ENCODE measurements at regions not wholly inside any gene's neighbourhood (a gene's known extent, or its start where the extent isn't known, plus 50 kb on each side); places are given as distances from the start of the nearest gene placed in this dataset.

DNA sequence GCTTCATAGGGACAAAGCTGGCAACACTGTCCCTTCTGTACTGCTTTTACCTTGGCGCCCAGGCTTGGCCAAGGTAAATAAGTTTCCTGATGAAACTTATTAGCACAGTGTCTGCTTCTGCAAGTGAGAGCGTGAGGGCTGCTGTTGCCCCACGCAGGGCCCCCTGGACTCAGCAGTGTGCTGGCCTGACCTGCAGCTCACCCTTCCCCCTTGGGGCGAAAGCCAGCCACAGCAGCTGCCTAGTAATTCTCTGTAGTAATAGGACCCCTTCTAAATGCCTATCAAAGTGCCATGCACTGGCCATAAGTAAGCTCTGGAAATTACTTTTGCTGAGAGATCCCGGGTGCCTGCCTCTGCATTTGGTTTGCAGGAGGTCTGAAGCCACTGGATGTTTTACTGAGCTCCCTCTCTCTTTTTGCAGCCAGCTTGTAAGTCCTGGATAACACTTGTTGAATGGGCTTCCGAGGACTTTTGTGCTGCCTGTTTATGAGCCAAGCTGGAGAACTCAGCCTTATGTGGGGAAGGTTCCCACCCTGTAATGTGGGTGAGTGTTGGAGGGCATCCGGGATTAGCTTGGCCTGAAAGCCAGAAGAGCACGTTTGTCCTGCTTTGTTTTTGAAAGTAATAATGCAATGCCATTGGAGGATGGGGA, 293.9 kb downstream of the C7orf25 start:
- TF ChIP-seq, protein P1, sequence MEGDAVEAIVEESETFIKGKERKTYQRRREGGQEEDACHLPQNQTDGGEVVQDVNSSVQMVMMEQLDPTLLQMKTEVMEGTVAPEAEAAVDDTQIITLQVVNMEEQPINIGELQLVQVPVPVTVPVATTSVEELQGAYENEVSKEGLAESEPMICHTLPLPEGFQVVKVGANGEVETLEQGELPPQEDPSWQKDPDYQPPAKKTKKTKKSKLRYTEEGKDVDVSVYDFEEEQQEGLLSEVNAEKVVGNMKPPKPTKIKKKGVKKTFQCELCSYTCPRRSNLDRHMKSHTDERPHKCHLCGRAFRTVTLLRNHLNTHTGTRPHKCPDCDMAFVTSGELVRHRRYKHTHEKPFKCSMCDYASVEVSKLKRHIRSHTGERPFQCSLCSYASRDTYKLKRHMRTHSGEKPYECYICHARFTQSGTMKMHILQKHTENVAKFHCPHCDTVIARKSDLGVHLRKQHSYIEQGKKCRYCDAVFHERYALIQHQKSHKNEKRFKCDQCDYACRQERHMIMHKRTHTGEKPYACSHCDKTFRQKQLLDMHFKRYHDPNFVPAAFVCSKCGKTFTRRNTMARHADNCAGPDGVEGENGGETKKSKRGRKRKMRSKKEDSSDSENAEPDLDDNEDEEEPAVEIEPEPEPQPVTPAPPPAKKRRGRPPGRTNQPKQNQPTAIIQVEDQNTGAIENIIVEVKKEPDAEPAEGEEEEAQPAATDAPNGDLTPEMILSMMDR (IDR thresholded peaks at IDR 0.05; ENCODE audit: low read depth, low read length, missing control alignments) = no peak
- DNase-seq (ENCODE audit: extremely low read depth, low read depth) = no peak
- H3K4me3 ChIP-seq (replicated peaks; ENCODE audit: low read depth, low read length) = no peak overlapping the region

DNA sequence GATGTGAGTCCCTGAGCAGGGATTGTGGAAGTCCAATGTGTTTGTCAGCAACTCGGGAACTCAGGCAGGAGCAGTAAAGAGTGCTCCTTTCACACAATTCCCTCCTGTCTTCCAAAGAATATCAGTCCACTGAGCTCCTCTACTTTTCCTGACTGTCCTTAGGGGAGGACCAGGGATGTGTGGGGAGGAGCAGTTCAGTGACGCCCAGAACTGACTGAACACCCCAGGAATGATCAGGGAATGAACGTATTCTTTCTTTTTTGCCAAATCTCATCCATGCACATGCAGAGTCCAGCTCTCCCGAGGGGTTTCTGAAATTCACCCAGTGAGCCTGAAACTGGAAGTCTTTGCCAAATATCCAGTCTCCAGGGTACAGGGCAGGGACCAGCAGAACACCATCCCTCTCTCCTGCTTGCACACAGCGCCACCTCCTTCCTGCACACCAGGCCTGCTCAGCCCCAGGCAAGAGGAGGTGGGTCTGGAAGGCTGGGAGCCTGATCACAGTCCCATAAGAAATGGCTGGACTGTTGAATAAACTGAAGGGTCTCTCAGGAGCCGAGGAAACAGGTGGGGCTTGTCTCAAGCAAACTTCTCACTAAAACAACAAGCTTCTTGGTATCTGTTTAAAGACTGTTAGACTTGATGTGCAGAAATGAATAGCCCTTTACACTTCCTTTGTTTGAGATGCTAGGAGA, 294.7 kb downstream of the C7orf25 start:
- no peak for DNase-seq (ENCODE audit: extremely low read depth, low read depth)
- TF ChIP-seq, protein P1 (IDR thresholded peaks at IDR 0.05; ENCODE audit: low read depth, low read length, missing control alignments) = no peak
- no peak overlapping the region for H3K4me3 ChIP-seq (replicated peaks; ENCODE audit: low read depth, low read length)

DNA sequence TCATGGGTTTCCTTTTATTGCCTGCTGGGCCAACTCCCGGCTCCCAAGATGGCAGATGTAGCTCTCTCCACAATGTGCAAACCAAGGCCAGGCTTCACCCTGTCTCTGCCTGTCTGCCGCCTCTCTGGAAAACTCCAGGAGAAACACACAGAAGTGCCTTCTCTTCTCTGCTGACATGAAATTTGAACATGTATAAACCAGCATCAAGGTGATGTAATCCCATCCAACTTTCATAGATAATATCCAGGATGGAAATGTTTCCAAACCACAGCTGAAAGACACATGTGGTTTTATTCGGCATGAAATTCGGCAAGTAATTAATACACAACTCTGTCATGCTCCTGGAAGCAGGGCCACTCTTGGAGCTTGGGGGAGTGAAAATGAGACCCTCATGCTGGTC, 297.2 kb downstream of the C7orf25 start:
- TF ChIP-seq, protein P1 (IDR thresholded peaks at IDR 0.05; ENCODE audit: low read depth, low read length, missing control alignments) = no peak
- no peak overlapping the region for H3K4me3 ChIP-seq (replicated peaks; ENCODE audit: low read depth, low read length)
- DNase-seq (ENCODE audit: extremely low read depth, low read depth) = no peak

DNA sequence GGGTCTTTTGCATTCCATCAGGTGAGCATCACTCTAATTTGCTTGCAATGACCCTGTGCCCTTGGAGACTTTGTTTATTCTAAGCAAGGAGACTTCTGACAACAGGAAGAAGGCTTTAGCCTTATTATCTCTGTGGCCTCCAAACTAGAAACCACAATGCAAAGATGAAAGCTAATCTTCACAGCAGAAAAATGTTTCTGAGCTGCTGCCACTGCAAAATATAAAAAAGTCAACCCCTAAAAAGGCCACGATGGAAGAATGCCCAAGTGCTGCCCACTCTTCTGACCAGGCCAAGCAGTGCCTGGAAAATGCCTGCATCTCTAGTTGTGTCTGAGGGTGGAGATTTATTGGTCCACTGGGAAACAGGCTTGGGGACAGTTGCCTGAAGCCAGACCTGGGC, 299.9 kb downstream of the C7orf25 start:
- DNase-seq (ENCODE audit: extremely low read depth, low read depth) = no peak
- TF ChIP-seq, protein P1 (IDR thresholded peaks at IDR 0.05; ENCODE audit: low read depth, low read length, missing control alignments) = no peak
- no peak overlapping the region for H3K4me3 ChIP-seq (replicated peaks; ENCODE audit: low read depth, low read length)

DNA sequence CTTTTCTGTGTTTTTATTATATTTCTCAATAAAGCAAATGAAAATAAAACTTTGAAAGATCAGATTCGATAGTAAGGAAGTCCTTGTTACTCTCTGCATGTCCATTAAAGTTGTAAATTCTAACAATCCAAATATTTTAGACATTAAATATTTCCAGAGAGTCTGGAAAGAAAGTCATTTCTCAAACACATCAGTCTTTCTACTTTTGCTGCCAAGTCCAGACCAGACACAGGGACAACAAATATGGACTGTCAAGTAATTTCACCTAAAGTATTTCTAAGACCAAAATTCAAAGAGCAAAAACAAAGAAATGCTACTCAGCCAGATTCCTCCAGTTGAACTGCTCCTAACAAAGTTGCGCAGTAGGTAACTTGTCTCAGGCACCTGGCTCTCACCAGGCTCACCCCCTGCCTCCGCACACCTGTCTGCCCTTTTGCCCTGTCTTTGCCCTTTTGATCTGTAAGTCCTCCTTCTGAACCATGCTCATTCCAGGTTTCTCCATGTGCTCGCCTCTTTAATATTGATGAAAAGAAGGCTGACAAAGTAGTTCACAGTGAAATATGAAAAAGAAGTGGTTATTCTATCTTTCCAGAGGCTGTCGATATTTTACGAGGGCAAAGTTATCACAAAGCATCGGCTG, 300.5 kb downstream of the C7orf25 start:
- H3K4me3 ChIP-seq (replicated peaks; ENCODE audit: low read depth, low read length) = no peak overlapping the region
- TF ChIP-seq, protein P1 (IDR thresholded peaks at IDR 0.05; ENCODE audit: low read depth, low read length, missing control alignments) = no peak
- DNase-seq (ENCODE audit: extremely low read depth, low read depth) = no peak

DNA sequence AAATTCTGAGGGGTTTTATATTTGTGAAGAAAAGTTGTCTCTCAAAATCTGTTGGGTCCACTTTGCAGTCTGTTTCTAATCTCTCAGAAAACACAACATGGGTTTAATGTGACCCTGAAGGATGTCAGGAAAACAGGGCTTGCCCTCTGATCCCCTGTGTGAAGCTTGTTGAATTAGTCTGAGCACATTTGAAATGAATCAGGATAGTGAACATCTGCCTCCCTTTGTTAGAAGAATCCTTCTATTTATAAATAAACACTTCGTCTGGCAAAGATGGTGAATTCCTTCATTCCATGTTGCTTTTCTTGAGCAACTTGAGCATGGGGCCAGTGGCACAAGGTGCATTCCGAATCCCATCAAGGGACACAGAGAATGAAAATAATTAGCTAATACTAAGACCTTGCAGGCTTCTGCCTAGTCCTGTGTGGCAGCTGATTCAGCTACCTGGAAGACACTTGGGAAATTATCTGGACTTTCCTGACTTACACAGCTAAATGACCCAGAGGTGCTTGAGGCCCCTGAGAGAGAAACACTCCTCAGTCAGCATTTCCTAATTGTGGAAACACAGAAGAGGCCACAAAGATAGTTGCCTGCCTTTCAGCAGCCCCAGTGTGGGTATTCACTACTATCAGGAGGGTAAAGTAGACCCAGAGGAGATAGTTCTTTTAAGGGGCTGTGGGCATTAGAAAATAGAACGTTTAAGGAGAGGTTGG, 305.5 kb downstream of the C7orf25 start:
- DNase-seq (ENCODE audit: extremely low read depth, low read depth) = no peak
- no peak overlapping the region for H3K4me3 ChIP-seq (replicated peaks; ENCODE audit: low read depth, low read length)
- TF ChIP-seq, protein P1 (IDR thresholded peaks at IDR 0.05; ENCODE audit: low read depth, low read length, missing control alignments) = no peak
